ENCODE measurements at regions not wholly inside any gene's neighbourhood (a gene's known extent, or its start where the extent isn't known, plus 50 kb on each side); places are given as distances from the start of the nearest gene placed in this dataset.

GRCh38 chr4:91961504-91961903 lies 342.3 kb upstream of the GRID2 start:
- no peak overlapping the region for H3K27ac ChIP-seq
- TF ChIP-seq ZFX (IDR thresholded peaks at IDR 0.05) = no peak
- TF ChIP-seq CTCF (conservative IDR thresholded peaks at IDR 0.05) = no peak

GRCh38 chr4:91963486-91963885 lies 340.3 kb upstream of the GRID2 start:
- TF ChIP-seq CTCF (conservative IDR thresholded peaks at IDR 0.05) (no peak), ZFX (IDR thresholded peaks at IDR 0.05) (no peak)
- no peak overlapping the region for H3K27ac ChIP-seq

GRCh38 chr4:91965166-91965565 lies 338.6 kb upstream of the GRID2 start:
- TF ChIP-seq ZFX (IDR thresholded peaks at IDR 0.05) = no peak
- peak; percentile 25; the same call in 1 of the 2 replicates for TF ChIP-seq CTCF (conservative IDR thresholded peaks at IDR 0.05)
- H3K27ac ChIP-seq = no peak overlapping the region

GRCh38 chr4:91973479-91974153 lies 330.1 kb upstream of the GRID2 start:
- no peak for TF ChIP-seq CTCF (conservative IDR thresholded peaks at IDR 0.05)
- TF ChIP-seq ZFX (IDR thresholded peaks at IDR 0.05) = no peak
- no peak overlapping the region for H3K27ac ChIP-seq

- H3K27ac ChIP-seq = no peak overlapping the region
- TF ChIP-seq CTCF (conservative IDR thresholded peaks at IDR 0.05) (no peak), ZFX (IDR thresholded peaks at IDR 0.05) (no peak)
These were observed 319.3 kb upstream of the GRID2 start for GRCh38 chr4:91984466-91984865.

GRCh38 chr4:91989914-91990313 lies 313.9 kb upstream of the GRID2 start:
- TF ChIP-seq ZFX (IDR thresholded peaks at IDR 0.05) = no peak
- no peak for TF ChIP-seq CTCF (conservative IDR thresholded peaks at IDR 0.05)
- no peak overlapping the region for H3K27ac ChIP-seq

- TF ChIP-seq ZFX (IDR thresholded peaks at IDR 0.05) = no peak
- TF ChIP-seq CTCF (conservative IDR thresholded peaks at IDR 0.05) = no peak
- no peak overlapping the region for H3K27ac ChIP-seq
These were observed 313.0 kb upstream of the GRID2 start for GRCh38 chr4:91990726-91991125.
